ENCODE measurements at regions not wholly inside any gene's neighbourhood (a gene's known extent, or its start where the extent isn't known, plus 50 kb on each side); places are given as distances from the start of the nearest gene placed in this dataset.
"Not testable (repeated sequence)": the region's sequence is repeated elsewhere in the genome, so short reads cannot be mapped to it uniquely, and the experiment has no call there.

DNA sequence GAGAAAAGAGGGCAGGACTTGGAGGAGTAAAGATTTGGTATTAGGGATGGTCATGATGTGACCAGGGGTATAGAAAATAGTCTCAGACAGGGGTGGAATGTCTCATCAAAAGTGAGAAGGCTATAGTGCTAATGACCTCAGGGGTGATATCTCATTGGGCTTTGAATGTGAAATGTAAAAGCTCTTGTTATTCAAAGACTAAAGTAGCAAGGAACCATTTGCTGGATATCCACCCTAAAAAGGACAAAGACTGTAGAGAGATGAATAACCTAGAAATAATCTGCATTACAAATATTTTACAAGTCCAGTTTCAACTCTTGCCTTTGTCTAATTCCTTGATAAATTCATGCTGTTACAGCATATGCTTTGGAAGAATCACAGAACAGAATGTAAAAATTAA is 224.4 kb downstream of the ICOS start:
- no peak for DNase-seq
- TF ChIP-seq CTCF (IDR thresholded peaks at IDR 0.05; ENCODE audit: low read length) = no peak
- no peak for TF ChIP-seq EZH2phosphoT487 (IDR thresholded peaks at IDR 0.05; ENCODE audit: low read length)
- no peak for TF ChIP-seq EZH2 (optimal IDR thresholded peaks at IDR 0.05; ENCODE audit: low read depth, low read length)
- Histone ChIP-seq H3K27me3 (replicated peaks; ENCODE audit: insufficient read depth, low read length) (no peaks in the 10 kb centered on the region), H3K27ac (ENCODE audit: low read length) (no peak overlapping the region), H3K36me3 (replicated peaks; ENCODE audit: insufficient read depth, low read length) (no peaks in the 10 kb centered on the region), H2AFZ (ENCODE audit: low read length) (no peak overlapping the region), H3F3A (ENCODE audit: insufficient read depth, low read length) (no peaks in the 10 kb centered on the region), H3K9me2 (replicated peaks; ENCODE audit: insufficient read depth, low read length) (no peaks in the 10 kb centered on the region), H3K9me3 (replicated peaks; ENCODE audit: insufficient read depth, low read length) (no peaks in the 10 kb centered on the region), H3K79me2 (ENCODE audit: low read length) (no peaks in the 10 kb centered on the region), H3K4me1 (ENCODE audit: low read length) (no peaks in the 10 kb centered on the region), H4K20me1 (ENCODE audit: insufficient read depth, low read length) (no peaks in the 10 kb centered on the region), H3K4me3 (ENCODE audit: low read length) (no peak overlapping the region), H3K9ac (ENCODE audit: low read length) (no peak overlapping the region), H3K4me2 (ENCODE audit: low read depth, low read length) (no peak overlapping the region)

DNA sequence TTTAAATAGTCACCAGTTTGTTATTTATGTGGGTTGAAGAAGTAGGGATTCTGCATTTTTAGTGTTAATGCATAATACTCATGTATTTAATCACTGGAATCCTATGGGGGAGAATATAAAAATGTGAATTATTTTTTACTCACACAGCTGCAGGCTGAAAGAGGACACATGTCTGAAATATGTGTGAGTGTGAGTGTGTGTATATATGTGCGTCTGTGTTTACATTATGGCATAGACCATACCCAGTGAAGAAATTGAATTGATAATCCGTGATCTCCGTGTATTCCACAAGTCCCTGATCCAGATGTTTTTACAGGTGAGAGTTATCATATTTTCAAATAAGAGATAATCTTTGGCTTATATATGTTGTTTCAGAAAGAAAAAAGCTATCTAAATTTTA is 225.3 kb downstream of the ICOS start:
- Histone ChIP-seq H3K4me3 (ENCODE audit: low read length) (no peak overlapping the region), H4K20me1 (ENCODE audit: insufficient read depth, low read length) (no peaks in the 10 kb centered on the region), H3K4me2 (ENCODE audit: low read depth, low read length) (no peak overlapping the region), H3K27ac (ENCODE audit: low read length) (no peak overlapping the region), H3K27me3 (replicated peaks; ENCODE audit: insufficient read depth, low read length) (no peaks in the 10 kb centered on the region), H3K9me2 (replicated peaks; ENCODE audit: insufficient read depth, low read length) (no peaks in the 10 kb centered on the region), H3K36me3 (replicated peaks; ENCODE audit: insufficient read depth, low read length) (no peaks in the 10 kb centered on the region), H3K4me1 (ENCODE audit: low read length) (no peaks in the 10 kb centered on the region), H3F3A (ENCODE audit: insufficient read depth, low read length) (no peaks in the 10 kb centered on the region), H2AFZ (ENCODE audit: low read length) (no peak overlapping the region), H3K9ac (ENCODE audit: low read length) (no peak overlapping the region), H3K9me3 (replicated peaks; ENCODE audit: insufficient read depth, low read length) (no peaks in the 10 kb centered on the region), H3K79me2 (ENCODE audit: low read length) (no peaks in the 10 kb centered on the region)
- no peak for TF ChIP-seq EZH2 (optimal IDR thresholded peaks at IDR 0.05; ENCODE audit: low read depth, low read length)
- DNase-seq = no peak

DNA sequence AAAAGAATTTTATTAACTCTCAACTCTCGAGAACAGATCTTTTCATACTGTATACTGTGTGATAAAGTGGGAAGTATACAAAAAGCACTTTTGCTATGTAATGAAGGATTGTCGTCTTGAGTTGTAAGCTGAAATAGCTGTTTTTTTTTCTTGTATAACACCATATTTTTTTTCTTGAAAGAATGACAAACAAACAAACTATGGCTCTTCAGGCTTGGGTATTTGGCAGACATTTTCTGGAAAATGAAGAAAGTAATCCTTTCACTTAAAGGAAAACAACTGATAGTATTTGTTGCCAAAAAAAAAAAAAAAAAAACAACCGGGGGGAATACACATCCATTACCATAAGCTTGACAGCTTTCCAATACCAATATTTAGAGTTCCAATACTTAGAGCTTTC is 230.4 kb downstream of the ICOS start:
- no peaks in the 10 kb centered on the region for H3K9me3 ChIP-seq (replicated peaks; ENCODE audit: insufficient read depth, low read length)

DNA sequence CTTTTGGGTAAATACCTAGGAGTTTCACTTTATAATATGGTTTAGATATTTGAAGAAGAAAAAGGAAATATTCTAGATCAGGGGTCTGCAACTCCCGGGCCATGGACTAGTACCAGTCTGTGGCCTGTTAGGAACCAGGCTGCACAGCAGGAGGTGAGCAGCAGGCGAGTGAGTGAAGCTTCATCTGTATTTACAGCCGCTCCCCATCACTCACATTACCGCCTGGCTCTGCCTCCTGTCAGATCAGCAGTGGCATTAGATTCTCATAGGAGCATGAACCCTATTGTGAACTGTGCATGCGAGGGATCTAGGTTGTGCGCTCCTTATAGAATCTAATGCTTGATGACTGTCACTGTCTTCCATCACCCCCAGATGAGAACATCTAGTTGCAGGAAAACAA is 231.1 kb downstream of the ICOS start:
- not testable (repeated sequence) for H3K79me2 ChIP-seq (ENCODE audit: low read length); H3K27me3 ChIP-seq (replicated peaks; ENCODE audit: insufficient read depth, low read length); H3K36me3 ChIP-seq (replicated peaks; ENCODE audit: insufficient read depth, low read length); H3K9me2 ChIP-seq (replicated peaks; ENCODE audit: insufficient read depth, low read length); H4K20me1 ChIP-seq (ENCODE audit: insufficient read depth, low read length); H2AFZ ChIP-seq (ENCODE audit: low read length); H3K4me2 ChIP-seq (ENCODE audit: low read depth, low read length); H3K4me3 ChIP-seq (ENCODE audit: low read length); H3F3A ChIP-seq (ENCODE audit: insufficient read depth, low read length); H3K4me1 ChIP-seq (ENCODE audit: low read length); DNase-seq; H3K9me3 ChIP-seq (replicated peaks; ENCODE audit: insufficient read depth, low read length); H3K9ac ChIP-seq (ENCODE audit: low read length); H3K27ac ChIP-seq (ENCODE audit: low read length)

More for the DNA sequence above, 230.4 kb downstream of the ICOS start:
- no peak overlapping the region for H3K9ac ChIP-seq (ENCODE audit: low read length)
- no peak overlapping the region for H3K27ac ChIP-seq (ENCODE audit: low read length)
- no peaks in the 10 kb centered on the region for H3K4me1 ChIP-seq (ENCODE audit: low read length)
- no peak overlapping the region for H3K4me3 ChIP-seq (ENCODE audit: low read length)
- no peaks in the 10 kb centered on the region for H3K27me3 ChIP-seq (replicated peaks; ENCODE audit: insufficient read depth, low read length)
- no peak overlapping the region for H3K4me2 ChIP-seq (ENCODE audit: low read depth, low read length)
- H3F3A ChIP-seq (ENCODE audit: insufficient read depth, low read length) = no peaks in the 10 kb centered on the region
- no peak for DNase-seq
- H3K79me2 ChIP-seq (ENCODE audit: low read length) = no peaks in the 10 kb centered on the region
- H2AFZ ChIP-seq (ENCODE audit: low read length) = no peak overlapping the region
- TF ChIP-seq EZH2 (optimal IDR thresholded peaks at IDR 0.05; ENCODE audit: low read depth, low read length) (no peak), CTCF (IDR thresholded peaks at IDR 0.05; ENCODE audit: low read length) (no peak), EZH2phosphoT487 (IDR thresholded peaks at IDR 0.05; ENCODE audit: low read length) (no peak)
- H4K20me1 ChIP-seq (ENCODE audit: insufficient read depth, low read length) = no peaks in the 10 kb centered on the region
- H3K36me3 ChIP-seq (replicated peaks; ENCODE audit: insufficient read depth, low read length) = no peaks in the 10 kb centered on the region
- H3K9me2 ChIP-seq (replicated peaks; ENCODE audit: insufficient read depth, low read length) = no peaks in the 10 kb centered on the region
